SK-N-SH (cell line): ENCODE measurements at regions not wholly inside any gene's neighbourhood (a gene's known extent, or its start where the extent isn't known, plus 50 kb on each side); places are given as distances from the start of the nearest gene placed in this dataset.

ENCODE experiments used
- CTCF ChIA-PET: fragments of 300-600, 350-600 bp; formaldehyde crosslinking; extraction: SDS; loops from one replicate; lab custom pipeline; 2021; lab: Yijun Ruan, JAX
- POLR2A ChIA-PET: fragments of 350-600 bp; sonication (Branson Sonifier 250); formaldehyde crosslinking; extraction: SDS; loops from one replicate; lab custom pipeline; 2020; ENCODE audit warnings: antibody characterized with exemption, inconsistent platforms; lab: Yijun Ruan, JAX
- DNase-seq: peaks from one replicate; pipeline ENCODE4 v3.0.0; 2012
- H2AFZ ChIP-seq: fragments of 200-600 bp; sonication (generic); 2 replicates; pipeline ENCODE4 v1.8.1; 2016; ENCODE audit warnings: antibody characterized with exemption, mild to moderate bottlenecking, low read depth
- H3F3A ChIP-seq: fragments of 200-600 bp; sonication (generic); replicated peaks from 2 replicates; pipeline ENCODE3; 2016; ENCODE audit warnings: antibody characterized with exemption, mild to moderate bottlenecking; ENCODE audit not compliant: insufficient read depth
- H3K27ac ChIP-seq, 2 experiments: fragments of 200-500 bp in 1 of 2; fragments of 200-600 bp in 1 of 2; sonication (Bioruptor generic) in 1 of 2; sonication (generic), shearing (Covaris generic) in 1 of 2; 2 replicates each; pipeline versions ENCODE4 v1.5.1 to v1.6.1; 2014 to 2016; ENCODE audit warnings: low read depth in 2 of 2, inconsistent platforms in 1 of 2, low read length in 1 of 2, mild to moderate bottlenecking in 1 of 2, mixed read lengths in 1 of 2
- H3K27me3 ChIP-seq: fragments of 200-600 bp; sonication (generic), shearing (Covaris generic); 2 replicates; pipeline ENCODE4 v1.6.1; 2016; ENCODE audit warnings: mixed run types; ENCODE audit not compliant: insufficient read depth
- H3K36me3 ChIP-seq, 2 experiments: fragments of 200-500 bp in 1 of 2; fragments of 200-600 bp in 1 of 2; sonication (Bioruptor generic) in 1 of 2; sonication (generic) in 1 of 2; replicated peaks in 1 of 2; 2 replicates each; pipeline versions ENCODE3 to v1.5.1; 2014 to 2016; ENCODE audit warnings: low read length in 1 of 2, mild to moderate bottlenecking in 1 of 2; ENCODE audit not compliant: insufficient read depth in 2 of 2, control insufficient read depth in 1 of 2
- H3K4me1 ChIP-seq, 2 experiments: fragments of 200-500 bp in 1 of 2; fragments of 200-600 bp in 1 of 2; sonication (Bioruptor generic) in 1 of 2; sonication (generic), shearing (Covaris generic) in 1 of 2; 2 replicates each; pipeline versions ENCODE4 v1.5.1 to v1.6.1; 2014 to 2016; ENCODE audit warnings: low read depth in 1 of 2, low read length in 1 of 2, mixed run types in 1 of 2; ENCODE audit not compliant: insufficient read depth in 2 of 2, control insufficient read depth in 1 of 2
- H3K4me2 ChIP-seq: fragments of 200-600 bp; sonication (generic), shearing (Covaris generic); 2 replicates; pipeline ENCODE4 v1.6.1; 2017; ENCODE audit warnings: mixed run types
- H3K4me3 ChIP-seq, 2 experiments: fragments of 200-500 bp in 1 of 2; fragments of 200-600 bp in 1 of 2; sonication (Bioruptor generic) in 1 of 2; sonication (generic), shearing (Covaris generic) in 1 of 2; 2 replicates each; pipeline versions ENCODE4 v1.5.1 to v1.8.1; 2014 to 2016; ENCODE audit warnings: low read depth in 2 of 2, inconsistent platforms in 1 of 2, low read length in 1 of 2, mild to moderate bottlenecking in 1 of 2, mixed read lengths in 1 of 2, moderate library complexity in 1 of 2
- H3K79me2 ChIP-seq: fragments of 200-600 bp; sonication (generic); 2 replicates; pipeline ENCODE4 v1.8.1; 2017; ENCODE audit warnings: mild to moderate bottlenecking; ENCODE audit not compliant: insufficient read depth
- H3K9ac ChIP-seq: fragments of 200-600 bp; sonication (generic); 2 replicates; pipeline ENCODE4 v1.6.1; 2017; ENCODE audit warnings: mixed run types
- H3K9me2 ChIP-seq: fragments of 200-600 bp; sonication (generic); 2 replicates; pipeline ENCODE4 v1.6.1; 2017; ENCODE audit warnings: mixed run types
- H3K9me3 ChIP-seq: fragments of 200-600 bp; sonication (generic); 2 replicates; pipeline ENCODE4 v1.6.1; 2017; ENCODE audit warnings: mixed run types, mild to moderate bottlenecking, moderate library complexity
- H4K20me1 ChIP-seq: fragments of 200-600 bp; sonication (generic); 2 replicates; pipeline ENCODE4 v1.6.1; 2017; ENCODE audit warnings: mild to moderate bottlenecking, mixed run types; ENCODE audit not compliant: insufficient read depth
- CHD2 ChIP-seq: fragments of 150-350 bp; IDR thresholded peaks from 2 replicates; pipeline ENCODE4 v1.6.1; 2018; ENCODE audit warnings: low read length; ENCODE audit not compliant: partially characterized antibody
- ELF1 ChIP-seq: IDR thresholded peaks from 2 replicates; pipeline ENCODE4 v1.4.0; 2012
- EP300 ChIP-seq, 2 experiments: IDR thresholded peaks; 2 replicates each; pipeline versions ENCODE4 v1.4.0 to v1.6.1; 2012; ENCODE audit warnings: borderline replicate concordance in 1 of 2, low read depth in 1 of 2, low read length in 1 of 2
- FOSL2 ChIP-seq: IDR thresholded peaks from 2 replicates; pipeline ENCODE4 v1.4.0; 2012; ENCODE audit warnings: low read depth, mild to moderate bottlenecking, moderate library complexity, borderline replicate concordance
- FOXJ3 ChIP-seq: sonication (generic); formaldehyde crosslinking; IDR thresholded peaks from 2 replicates; pipeline ENCODE4 v1.5.1; 2020; ENCODE audit warnings: mild to moderate bottlenecking, missing genetic modification reagents
- GABPA ChIP-seq: IDR thresholded peaks from 2 replicates; pipeline ENCODE4 v1.4.0; 2012; ENCODE audit warnings: low read depth, mild to moderate bottlenecking
- IRF3 ChIP-seq: fragments of 150-350 bp; IDR thresholded peaks from 2 replicates; pipeline ENCODE4 v1.6.1; 2016; ENCODE audit warnings: mild to moderate bottlenecking, low read depth, low read length
- MXI1 ChIP-seq: IDR thresholded peaks from 2 replicates; pipeline ENCODE4 v1.6.1; 2012; ENCODE audit warnings: mild to moderate bottlenecking, low read depth, low read length, improper control_type of control experiment
- PBX3 ChIP-seq: IDR thresholded peaks from 2 replicates; pipeline ENCODE4; 2012
- RCOR1 ChIP-seq: fragments of 150-350 bp; IDR thresholded peaks from 2 replicates; pipeline ENCODE4 v1.6.1; 2017; ENCODE audit warnings: antibody characterized with exemption, low read length
- REST ChIP-seq: IDR thresholded peaks from 2 replicates; pipeline ENCODE4 v1.6.1; 2012; ENCODE audit warnings: mild to moderate bottlenecking, low read depth, low read length, moderate library complexity
- RFX5 ChIP-seq: IDR thresholded peaks from 2 replicates; pipeline ENCODE4 v1.6.1; 2012; ENCODE audit warnings: mild to moderate bottlenecking, improper control_type of control experiment, low read length
- SIN3A ChIP-seq: IDR thresholded peaks from 2 replicates; pipeline ENCODE4 v1.6.1; 2012; ENCODE audit warnings: low read depth, mild to moderate bottlenecking, low read length, moderate library complexity, borderline replicate concordance
- TAF1 ChIP-seq: IDR thresholded peaks from 2 replicates; pipeline ENCODE4 v1.6.1; 2012; ENCODE audit warnings: low read depth, mild to moderate bottlenecking, low read length, moderate library complexity, borderline replicate concordance
- USF1 ChIP-seq: IDR thresholded peaks from 2 replicates; pipeline ENCODE4 v1.4.0; 2012; ENCODE audit warnings: low read depth, borderline replicate concordance
- USF2 ChIP-seq: fragments of 150-350 bp; IDR thresholded peaks from 2 replicates; pipeline ENCODE4 v1.6.1; 2017; ENCODE audit warnings: antibody characterized with exemption, low read length, low read depth, borderline replicate concordance
- WGBS: methylation state at CpG from one replicate; pipeline ENCODE4 v1.1.6; 2017; ENCODE audit warnings: low lambda C conversion rate; 5-methylcytosine and 5-hydroxymethylcytosine counted together

- TF ChIP-seq USF2: no peak
Measured at GRCh38 chr4:81965454-81965853, 408.3 kb downstream of the HNRNPD start (continued).

GRCh38 chr4:81963763-81964020 lies 410.1 kb downstream of the HNRNPD start:
- H2AFZ ChIP-seq: no peak overlapping the region
- no peak overlapping the region for H3K4me2 ChIP-seq
- no peaks in the 10 kb centered on the region; the same call in 1 of the 2 replicates for H3K27me3 ChIP-seq
- ChIA-PET CTCF (interaction anchor here (0.6 to 0.7 kb wide), 2 partner anchors 44 to 1145 kb away, joined by 3 to 4 read pairs; no protein-coding TSS in a partner anchor), POLR2A (no interaction called here)
- no peaks in the 10 kb centered on the region for H3K4me1 ChIP-seq
- H3K9me3 ChIP-seq: no peaks in the 10 kb centered on the region
- H3F3A ChIP-seq: no peaks in the 10 kb centered on the region
- H3K27ac ChIP-seq: no peak overlapping the region
- no peaks in the 10 kb centered on the region for H3K36me3 ChIP-seq
- H3K79me2 ChIP-seq: no peaks in the 10 kb centered on the region
- H3K9ac ChIP-seq: no peak overlapping the region
- no peak for TF ChIP-seq ELF1
- TF ChIP-seq CHD2: no peak
- TF ChIP-seq RFX5: no peak
- TF ChIP-seq GABPA: no peak
- H3K9me2 ChIP-seq: no peaks in the 10 kb centered on the region
- H4K20me1 ChIP-seq: no peaks in the 10 kb centered on the region
- no peak for DNase-seq
- no peak overlapping the region for H3K4me3 ChIP-seq

- no peak for DNase-seq
- ChIA-PET CTCF (interaction anchor here (0.7 kb wide), 1 partner anchor 44 kb away, joined by 3 read pairs; no protein-coding TSS in a partner anchor), POLR2A (no interaction called here)
- Histone ChIP-seq H3K27ac (no peak overlapping the region), H3K4me3 (no peak overlapping the region), H3K9ac (no peak overlapping the region), H3K4me1 (no peaks in the 10 kb centered on the region), H3F3A (no peaks in the 10 kb centered on the region), H4K20me1 (no peaks in the 10 kb centered on the region), H3K9me2 (no peaks in the 10 kb centered on the region), H3K27me3 (no peaks in the 10 kb centered on the region; the same call in 1 of the 2 replicates), H3K36me3 (no peaks in the 10 kb centered on the region), H3K9me3 (no peaks in the 10 kb centered on the region), H3K4me2 (no peak overlapping the region), H3K79me2 (no peaks in the 10 kb centered on the region), H2AFZ (no peak overlapping the region)
- WGBS: 6% methylated on average over 1 of the region's 1 CpG
- TF ChIP-seq FOSL2: no peak
- no peak for TF ChIP-seq MXI1
- TF ChIP-seq ELF1: no peak
- TF ChIP-seq PBX3: no peak
- no peak for TF ChIP-seq FOXJ3
- no peak for TF ChIP-seq SIN3A
- TF ChIP-seq REST: no peak
- no peak for TF ChIP-seq CHD2
- no peak for TF ChIP-seq RCOR1
- no peak for TF ChIP-seq TAF1
- no peak for TF ChIP-seq USF1
- TF ChIP-seq EP300 (IDR thresholded peaks at IDR 0.05; ENCODE audit: borderline replicate concordance in 1 of 2, low read depth in 1 of 2, low read length in 1 of 2): no peak
- no peak for TF ChIP-seq IRF3
- no peak for TF ChIP-seq RFX5
Measured at GRCh38 chr4:81963015-81963762, 410.6 kb downstream of the HNRNPD start.
